NCI-H2081 treated with DMSO at 0.1 percent for 48 hours (cell line): ENCODE measurements at regions not wholly inside any gene's neighbourhood (a gene's known extent, or its start where the extent isn't known, plus 50 kb on each side); places are given as distances from the start of the nearest gene placed in this dataset.
"Not testable (repeated sequence)": the region's sequence is repeated elsewhere in the genome, so short reads cannot be mapped to it uniquely, and the experiment has no call there.

Source experiments
- DNase-seq: peaks from one replicate; lab custom pipeline; 2025; lab: John Stamatoyannopoulos, UW

GRCh38 chr5:107072440-107072839 lies 598.3 kb downstream of the EFNA5 start:
- no peak for DNase-seq

DNA sequence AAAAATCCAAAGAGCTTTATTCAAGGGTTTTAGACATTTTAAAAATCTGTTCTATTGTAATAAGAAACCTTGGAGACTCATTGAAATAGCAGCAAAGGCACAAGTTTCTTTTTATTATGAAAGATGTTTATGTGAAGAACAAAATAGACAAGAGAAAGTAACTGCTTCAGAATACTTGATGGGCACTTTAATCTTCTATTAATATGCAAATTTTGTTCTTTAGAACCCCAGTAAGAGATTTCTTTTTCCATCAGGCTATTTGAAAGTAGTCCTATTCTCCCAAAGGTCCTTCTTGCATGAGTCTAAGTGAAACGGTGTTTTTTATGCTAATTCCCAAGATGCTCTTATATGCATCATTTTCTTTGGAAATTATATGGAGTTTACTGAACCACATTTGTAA lies 602.0 kb downstream of the EFNA5 start:
- no peak for DNase-seq

- no peak for DNase-seq
Observed at GRCh38 chr5:107067395-107067794, 603.3 kb downstream of the EFNA5 start.

GRCh38 chr5:107063511-107063910 lies 607.2 kb downstream of the EFNA5 start:
- no peak for DNase-seq

DNA sequence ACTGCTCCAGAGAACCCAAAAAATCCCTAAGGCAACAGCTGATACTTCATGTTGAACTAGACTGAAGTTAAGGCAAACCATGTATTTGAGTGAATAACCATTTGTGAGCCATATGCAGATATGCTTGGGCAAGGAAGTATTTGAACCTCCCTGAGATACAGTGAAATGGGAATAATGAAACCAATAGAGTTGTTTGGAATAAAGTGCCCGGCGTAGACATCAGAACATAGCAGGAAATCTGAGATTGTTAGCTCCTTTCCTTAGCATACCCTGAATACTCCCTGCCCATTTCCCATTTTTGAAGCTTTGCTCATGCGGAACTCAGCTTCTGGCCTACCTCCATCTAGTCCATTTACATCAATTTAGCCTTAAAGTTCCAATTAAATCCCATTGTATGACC lies 611.9 kb downstream of the EFNA5 start:
- no peak for DNase-seq

GRCh38 chr5:107058235-107058634 lies 612.5 kb downstream of the EFNA5 start:
- no peak for DNase-seq

GRCh38 chr5:107056278-107056677 lies 614.5 kb downstream of the EFNA5 start:
- DNase-seq, result no peak

DNA sequence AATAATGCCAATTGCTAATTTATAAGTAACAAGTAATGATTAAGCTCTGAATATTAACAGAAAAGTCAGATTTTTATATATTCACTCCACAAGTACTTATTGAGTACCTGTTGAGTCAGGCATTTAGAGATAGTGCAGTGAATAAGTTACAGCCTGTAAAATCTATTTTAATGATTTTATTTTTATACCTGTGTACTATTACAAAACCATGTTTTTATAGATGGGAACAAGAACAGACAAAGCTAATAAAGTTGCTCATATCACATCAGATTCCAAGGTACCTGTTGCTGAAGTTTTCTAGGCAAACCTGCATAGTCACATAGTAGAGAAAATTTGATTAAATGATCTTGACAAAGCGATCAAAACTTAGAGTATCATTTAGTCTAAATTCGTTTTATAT lies 623.7 kb downstream of the EFNA5 start:
- no peak for DNase-seq

DNA sequence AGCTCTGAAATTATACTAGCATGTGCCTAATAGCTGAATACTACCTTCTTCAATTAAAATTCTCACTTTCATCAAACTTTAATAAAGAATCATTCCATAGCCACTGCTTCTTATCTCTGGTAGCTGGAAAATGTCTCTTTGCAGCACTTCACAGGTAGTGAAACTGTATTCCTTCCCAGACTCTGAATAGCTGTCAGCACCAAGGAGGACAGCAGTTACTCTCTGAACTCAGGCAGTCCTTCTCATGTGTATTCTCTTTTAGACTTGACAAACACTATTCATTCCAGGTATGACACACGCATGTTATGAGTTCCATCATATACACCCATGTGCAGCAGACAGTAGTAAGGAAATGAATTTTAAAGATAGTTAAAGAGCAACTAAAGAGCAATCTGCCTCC lies 627.1 kb downstream of the EFNA5 start:
- no peak for DNase-seq

DNA sequence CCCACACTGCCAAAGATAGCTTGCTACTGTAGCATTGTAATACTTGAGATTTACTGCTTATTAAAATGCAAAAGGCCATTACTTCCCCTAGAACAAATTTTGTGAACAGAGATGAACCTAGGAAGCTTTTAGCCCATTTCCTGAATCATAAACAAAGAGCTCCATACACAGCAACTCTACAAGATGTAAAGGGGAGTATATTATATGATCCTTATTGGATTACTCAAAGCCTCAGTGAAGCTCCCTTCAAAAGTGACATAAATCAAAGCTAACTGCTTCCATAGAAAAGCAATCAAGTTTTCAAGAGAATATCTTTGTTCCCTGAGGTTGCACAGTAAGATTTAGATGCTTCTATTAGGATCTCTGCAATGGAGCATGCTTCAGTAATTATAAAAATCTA lies 629.8 kb downstream of the EFNA5 start:
- no peak for DNase-seq

- no peak for DNase-seq
Observed at GRCh38 chr5:107032629-107033028, 638.1 kb downstream of the EFNA5 start.

DNA sequence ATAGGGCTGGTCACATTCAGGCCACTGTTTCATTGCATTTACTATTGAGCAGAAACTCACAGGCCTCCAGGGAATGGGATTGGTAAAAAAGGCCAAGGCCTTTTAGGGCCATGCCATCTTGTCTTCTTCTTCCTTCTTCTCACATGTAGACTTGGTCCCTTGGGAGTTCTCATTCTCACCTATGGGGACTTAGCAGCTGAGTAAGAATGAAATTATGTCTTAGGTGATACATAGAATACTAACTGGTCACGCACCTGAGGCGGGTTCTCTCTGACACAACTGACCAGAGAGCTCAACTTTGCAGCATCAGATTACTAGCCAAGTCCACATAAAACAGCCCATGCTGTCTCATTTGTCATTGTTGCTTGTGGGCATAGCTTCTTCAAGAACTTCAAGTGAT lies 641.8 kb downstream of the EFNA5 start:
- no peak for DNase-seq

GRCh38 chr5:107025712-107026497 lies 644.8 kb downstream of the EFNA5 start:
- no peak for DNase-seq

DNA sequence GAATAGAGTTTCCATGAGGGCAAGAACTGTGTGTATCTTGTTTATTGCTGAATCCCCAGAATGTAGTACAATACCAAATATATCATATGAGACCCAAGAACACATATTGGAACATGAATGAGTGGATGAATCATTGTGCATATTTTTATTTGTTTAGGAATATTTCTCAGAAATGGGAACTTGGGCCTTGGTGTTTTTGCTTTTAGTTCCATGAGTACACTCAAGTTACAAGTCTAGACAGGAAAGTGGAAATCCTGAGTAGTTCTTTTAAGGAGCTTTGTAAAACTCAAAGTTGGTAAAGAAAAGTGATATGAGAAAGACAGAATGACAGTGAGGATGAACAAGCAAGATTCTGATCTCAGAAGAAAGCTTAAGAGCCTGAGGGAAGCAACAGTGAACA lies 647.0 kb downstream of the EFNA5 start:
- no peak for DNase-seq

GRCh38 chr5:107021575-107021974 lies 649.2 kb downstream of the EFNA5 start:
- no peak for DNase-seq

GRCh38 chr5:107020626-107021025 lies 650.1 kb downstream of the EFNA5 start:
- DNase-seq, result no peak

- no peak for DNase-seq
Observed at GRCh38 chr5:107017616-107018015, 653.1 kb downstream of the EFNA5 start.

GRCh38 chr5:107012371-107012770 lies 658.4 kb downstream of the EFNA5 start:
- DNase-seq, result no peak

- DNase-seq, result no peak
Observed at GRCh38 chr5:107011605-107012004, 659.1 kb downstream of the EFNA5 start.

GRCh38 chr5:107010060-107010459 lies 660.7 kb downstream of the EFNA5 start:
- DNase-seq, result no peak

DNA sequence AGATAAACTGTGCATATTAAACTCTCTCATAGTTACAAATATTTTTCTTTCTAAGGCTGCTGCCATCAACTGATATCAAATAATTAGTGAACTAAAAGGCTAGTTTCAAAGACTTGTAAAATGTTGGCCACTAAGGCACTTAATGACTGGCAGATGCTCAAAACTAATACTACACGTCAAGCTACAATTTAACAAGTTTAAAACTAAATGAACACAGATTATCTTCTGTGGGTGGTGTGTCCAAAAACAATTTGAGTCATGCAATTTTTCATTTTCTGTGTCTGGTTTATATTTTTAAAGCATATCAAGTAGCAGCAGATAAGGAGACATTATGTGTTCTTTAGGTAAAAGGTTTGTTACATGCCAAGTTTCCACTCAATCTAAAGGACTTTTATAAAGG lies 665.1 kb downstream of the EFNA5 start:
- DNase-seq, result no peak

DNA sequence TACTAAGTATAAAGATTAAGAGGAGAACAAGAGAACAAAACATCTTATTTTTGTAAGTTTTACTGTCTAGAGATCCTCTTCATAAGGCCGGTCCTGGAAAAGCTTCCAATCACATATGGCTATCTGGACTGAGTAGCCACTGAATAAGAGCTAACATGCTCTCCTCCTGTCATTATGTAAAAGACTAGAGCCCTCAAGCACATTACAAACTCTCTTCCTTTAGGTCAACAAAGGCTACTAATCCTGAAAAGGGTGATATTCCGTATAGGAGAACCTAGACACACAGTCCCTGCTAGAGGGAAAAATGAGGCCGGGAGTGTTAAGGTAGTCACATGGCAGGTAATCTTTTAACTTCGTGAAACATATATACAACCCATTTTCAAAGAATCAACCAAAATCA lies 665.6 kb downstream of the EFNA5 start:
- DNase-seq, result no peak

DNA sequence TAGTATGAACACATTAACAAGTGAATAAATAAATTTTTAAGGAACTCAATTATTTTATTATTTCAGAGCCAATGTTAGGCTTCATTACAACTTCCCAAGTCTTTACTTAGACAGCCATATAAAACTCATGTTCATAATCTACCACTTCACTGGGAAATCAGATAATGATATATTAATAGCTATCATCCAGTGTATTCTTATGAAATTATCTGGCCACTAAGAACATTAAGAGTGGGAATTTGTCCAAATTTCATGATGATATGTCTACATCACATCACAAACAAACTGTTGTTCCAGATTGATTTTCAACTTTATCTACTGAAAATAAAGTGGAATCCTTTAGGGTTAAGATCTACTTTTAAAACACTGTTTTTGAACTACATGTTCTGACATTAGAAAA lies 668.6 kb downstream of the EFNA5 start:
- DNase-seq, result no peak

DNA sequence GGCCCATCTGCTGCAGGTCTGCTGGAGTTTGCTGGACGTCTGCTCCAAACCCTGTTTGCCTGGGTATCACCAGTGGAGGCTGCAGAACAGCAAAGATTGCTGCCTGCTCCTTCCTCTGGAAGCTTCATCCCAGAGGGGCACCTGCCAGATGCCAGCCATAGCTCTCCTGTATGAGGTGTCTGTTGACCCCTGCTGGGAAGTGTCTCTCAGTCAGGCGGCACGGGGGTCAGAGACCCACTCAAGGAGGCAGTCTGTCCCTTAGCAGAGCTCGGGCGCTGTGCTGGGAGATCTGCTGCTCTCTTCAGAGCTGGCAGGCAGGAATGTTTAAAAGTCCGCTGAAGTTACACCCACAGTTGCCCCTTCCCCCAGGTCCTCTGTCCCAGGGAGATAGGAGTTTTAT lies 671.2 kb downstream of the EFNA5 start:
- not testable (repeated sequence) for DNase-seq
